Tibial nerve (tissue), 4 donors: ENCODE measurements at regions not wholly inside any gene's neighbourhood (a gene's known extent, or its start where the extent isn't known, plus 50 kb on each side); places are given as distances from the start of the nearest gene placed in this dataset.

Experiments used
- EP300 ChIP-seq, 2 donors: sonication (generic); formaldehyde crosslinking; IDR thresholded peaks; one replicate each; pipeline ENCODE4 v1.6.1; 2017; ENCODE audit warnings: antibody characterized with exemption in 2 of 2, mild to moderate bottlenecking in 1 of 2
- POLR2A ChIP-seq, 2 donors: fragments of 450-650 bp; IDR thresholded peaks; one replicate each; pipeline ENCODE4 v1.6.1; 2017; ENCODE audit warnings: antibody characterized with exemption in 2 of 2, mild to moderate bottlenecking in 2 of 2, moderate library complexity in 2 of 2
- TF ChIP-seq, protein P1 (sequence below), 5 experiments: fragments of 200-600 bp in 3 of 5; fragments of 450-650 bp in 2 of 5; sonication (generic) in 3 of 5; IDR thresholded peaks; one replicate each; pipeline ENCODE4 v1.5.1; 2016 to 2019; ENCODE audit warnings: antibody characterized with exemption in 5 of 5, mild to moderate bottlenecking in 3 of 5, moderate library complexity in 2 of 5

GRCh38 chr5:74031536-74031935, 405.5 kb downstream of the ARHGEF28 start:
- no peak for TF ChIP-seq EP300 (IDR thresholded peaks at IDR 0.05)
- TF ChIP-seq, protein P1, sequence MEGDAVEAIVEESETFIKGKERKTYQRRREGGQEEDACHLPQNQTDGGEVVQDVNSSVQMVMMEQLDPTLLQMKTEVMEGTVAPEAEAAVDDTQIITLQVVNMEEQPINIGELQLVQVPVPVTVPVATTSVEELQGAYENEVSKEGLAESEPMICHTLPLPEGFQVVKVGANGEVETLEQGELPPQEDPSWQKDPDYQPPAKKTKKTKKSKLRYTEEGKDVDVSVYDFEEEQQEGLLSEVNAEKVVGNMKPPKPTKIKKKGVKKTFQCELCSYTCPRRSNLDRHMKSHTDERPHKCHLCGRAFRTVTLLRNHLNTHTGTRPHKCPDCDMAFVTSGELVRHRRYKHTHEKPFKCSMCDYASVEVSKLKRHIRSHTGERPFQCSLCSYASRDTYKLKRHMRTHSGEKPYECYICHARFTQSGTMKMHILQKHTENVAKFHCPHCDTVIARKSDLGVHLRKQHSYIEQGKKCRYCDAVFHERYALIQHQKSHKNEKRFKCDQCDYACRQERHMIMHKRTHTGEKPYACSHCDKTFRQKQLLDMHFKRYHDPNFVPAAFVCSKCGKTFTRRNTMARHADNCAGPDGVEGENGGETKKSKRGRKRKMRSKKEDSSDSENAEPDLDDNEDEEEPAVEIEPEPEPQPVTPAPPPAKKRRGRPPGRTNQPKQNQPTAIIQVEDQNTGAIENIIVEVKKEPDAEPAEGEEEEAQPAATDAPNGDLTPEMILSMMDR (IDR thresholded peaks at IDR 0.05), result no peak
- TF ChIP-seq POLR2A (IDR thresholded peaks at IDR 0.05), result no peak
